GM18867 (cell line): ENCODE measurements at regions not wholly inside any gene's neighbourhood (a gene's known extent, or its start where the extent isn't known, plus 50 kb on each side); places are given as distances from the start of the nearest gene placed in this dataset.
"Not testable (repeated sequence)": the region's sequence is repeated elsewhere in the genome, so short reads cannot be mapped to it uniquely, and the experiment has no call there.

Experiments
- ATAC-seq: cut with Tn5 transposase; IDR thresholded peaks from one replicate; pipeline ENCODE4 v1.9.1; 2021; ENCODE audit warnings: mild to moderate bottlenecking, moderate library complexity; ENCODE audit not compliant: unreplicated experiment

- no peak for ATAC-seq
These were observed 186.9 kb downstream of the RRAGC start for GRCh38 chr1:38672692-38673091.

GRCh38 chr1:38671221-38671620 is 188.4 kb downstream of the RRAGC start:
- ATAC-seq: no peak

GRCh38 chr1:38670544-38671122 is 188.9 kb downstream of the RRAGC start:
- no peak for ATAC-seq

GRCh38 chr1:38667626-38668025 is 191.9 kb downstream of the RRAGC start:
- ATAC-seq: no peak

- ATAC-seq: no peak
These were observed 197.4 kb downstream of the RRAGC start for GRCh38 chr1:38662126-38662525.

- ATAC-seq: no peak
These were observed 200.7 kb downstream of the RRAGC start for GRCh38 chr1:38658883-38659282.

GRCh38 chr1:38657873-38658272 is 201.7 kb downstream of the RRAGC start:
- ATAC-seq: no peak

- ATAC-seq: no peak
These were observed 202.2 kb downstream of the RRAGC start for GRCh38 chr1:38657207-38657840.

- ATAC-seq: no peak
These were observed 202.8 kb downstream of the RRAGC start for GRCh38 chr1:38656726-38657125.

GRCh38 chr1:38652217-38652616 is 207.4 kb downstream of the RRAGC start:
- ATAC-seq: no peak

- ATAC-seq: no peak
These were observed 207.9 kb downstream of the RRAGC start for GRCh38 chr1:38651669-38652068.

GRCh38 chr1:38648417-38648816 is 211.2 kb downstream of the RRAGC start:
- ATAC-seq: no peak

GRCh38 chr1:38647341-38647740 is 212.2 kb downstream of the RRAGC start:
- ATAC-seq: not testable (repeated sequence)

- ATAC-seq: no peak
These were observed 215.5 kb downstream of the RRAGC start for GRCh38 chr1:38644092-38644491.

- no peak for ATAC-seq
These were observed 217.9 kb downstream of the RRAGC start for GRCh38 chr1:38641661-38642060.

- ATAC-seq: no peak
These were observed 219.2 kb downstream of the RRAGC start for GRCh38 chr1:38640371-38640770.

GRCh38 chr1:38628241-38628640 is 231.3 kb downstream of the RRAGC start:
- no peak for ATAC-seq

- no peak for ATAC-seq
These were observed 233.6 kb downstream of the RRAGC start for GRCh38 chr1:38625939-38626338.

- no peak for ATAC-seq
These were observed 235.1 kb downstream of the RRAGC start for GRCh38 chr1:38624336-38625039.

GRCh38 chr1:38623529-38623928 is 236.0 kb downstream of the RRAGC start:
- no peak for ATAC-seq

GRCh38 chr1:38622197-38622596 is 237.4 kb downstream of the RRAGC start:
- no peak for ATAC-seq

- no peak for ATAC-seq
These were observed 242.7 kb downstream of the RRAGC start for GRCh38 chr1:38616846-38617245.
